Activated T-helper 2 cell treated with anti-CD3 and anti-CD28 coated beads, Interferon-gamma antibody, Interleukin-2, Interleukin-4, amounts not matched to agents 10 μg/mL and 5 μg/mL and 100 μg/mL, durations not matched to agents 14 hours and 24 hours and 36 hours (primary cell): ENCODE measurements at regions not wholly inside any gene's neighbourhood (a gene's known extent, or its start where the extent isn't known, plus 50 kb on each side); places are given as distances from the start of the nearest gene placed in this dataset.
"Not testable (repeated sequence)": the region's sequence is repeated elsewhere in the genome, so short reads cannot be mapped to it uniquely, and the experiment has no call there.

Experiments
- DNase-seq: peaks from one replicate; pipeline ENCODE4 v3.0.0; 2021; ENCODE audit warnings: low spot score
- H3K27ac Mint-ChIP-seq: one replicate; pipeline ENCODE4 v1.8.0; 2021; ENCODE audit warnings: mixed read lengths
- H3K27me3 Mint-ChIP-seq: one replicate; pipeline ENCODE4 v1.8.0; 2021; ENCODE audit warnings: low read depth, mixed read lengths
- H3K36me3 Mint-ChIP-seq: one replicate; pipeline ENCODE4 v1.8.0; 2021; ENCODE audit warnings: low read depth, mixed read lengths
- H3K4me1 Mint-ChIP-seq: one replicate; pipeline ENCODE4 v1.8.0; 2021; ENCODE audit warnings: low read depth, mixed read lengths
- H3K4me3 Mint-ChIP-seq: one replicate; pipeline ENCODE4 v1.8.0; 2021; ENCODE audit warnings: low read depth, mild to moderate bottlenecking, moderate library complexity, mixed read lengths
- H3K9me3 Mint-ChIP-seq: one replicate; pipeline ENCODE4 v1.8.0; 2021; ENCODE audit warnings: mixed read lengths
- intact Hi-C: fragments of 100-400 bp; cut with micrococcal nuclease; formaldehyde crosslinking; loops from one replicate; pipeline ENCODE4 v1.15.1; 2023

GRCh38 chrX:27404366-27404765 is 58.8 kb downstream of the PPP4R3C start:
- H3K27ac Mint-ChIP-seq: no peak overlapping the region

GRCh38 chrX:27399146-27399456 is 64.0 kb downstream of the PPP4R3C start:
- Mint-ChIP-seq H3K4me3 (no peak overlapping the region), H3K4me1 (no peaks in the 10 kb centered on the region), H3K27ac (no peak overlapping the region), H3K36me3 (no peaks in the 10 kb centered on the region), H3K27me3 (no peaks in the 10 kb centered on the region), H3K9me3 (no peaks in the 10 kb centered on the region)
- intact Hi-C loops: no loop called here
- DNase-seq: no peak

More at GRCh38 chrX:27404366-27404765, 58.8 kb downstream of the PPP4R3C start:
- H3K27me3 Mint-ChIP-seq: no peaks in the 10 kb centered on the region
- H3K9me3 Mint-ChIP-seq: peaks cover 3% of the 10 kb centered on the region
- DNase-seq: no peak
- H3K4me1 Mint-ChIP-seq: no peaks in the 10 kb centered on the region
- intact Hi-C loops: no loop called here
- no peaks in the 10 kb centered on the region for H3K36me3 Mint-ChIP-seq
- H3K4me3 Mint-ChIP-seq: no peak overlapping the region

- peaks cover 5% of the 10 kb centered on the region for H3K9me3 Mint-ChIP-seq
- no peaks in the 10 kb centered on the region for H3K36me3 Mint-ChIP-seq
- H3K4me3 Mint-ChIP-seq: no peak overlapping the region
- no peak for DNase-seq
- no peaks in the 10 kb centered on the region for H3K4me1 Mint-ChIP-seq
- H3K27me3 Mint-ChIP-seq: no peaks in the 10 kb centered on the region
- no peak overlapping the region for H3K27ac Mint-ChIP-seq
- intact Hi-C loops: no loop called here
These were observed 71.5 kb downstream of the PPP4R3C start for GRCh38 chrX:27391623-27392022.

GRCh38 chrX:27381419-27381818 is 81.7 kb downstream of the PPP4R3C start:
- intact Hi-C loops: no loop called here
- H3K4me1 Mint-ChIP-seq: no peaks in the 10 kb centered on the region
- H3K27me3 Mint-ChIP-seq: no peaks in the 10 kb centered on the region
- H3K36me3 Mint-ChIP-seq: no peaks in the 10 kb centered on the region
- H3K27ac Mint-ChIP-seq: no peak overlapping the region
- H3K4me3 Mint-ChIP-seq: no peak overlapping the region
- DNase-seq: no peak
- no peaks in the 10 kb centered on the region for H3K9me3 Mint-ChIP-seq

- no peaks in the 10 kb centered on the region for H3K4me1 Mint-ChIP-seq
- DNase-seq: no peak
- no peak overlapping the region for H3K4me3 Mint-ChIP-seq
- no peaks in the 10 kb centered on the region for H3K36me3 Mint-ChIP-seq
- no peaks in the 10 kb centered on the region for H3K9me3 Mint-ChIP-seq
- no peak overlapping the region for H3K27ac Mint-ChIP-seq
- H3K27me3 Mint-ChIP-seq: no peaks in the 10 kb centered on the region
- intact Hi-C loops: no loop called here
These were observed 82.8 kb downstream of the PPP4R3C start for GRCh38 chrX:27380163-27380845.

GRCh38 chrX:27354021-27354420 is 109.1 kb downstream of the PPP4R3C start:
- Mint-ChIP-seq H3K9me3 (no peaks in the 10 kb centered on the region), H3K27ac (no peak overlapping the region), H3K36me3 (no peaks in the 10 kb centered on the region), H3K4me1 (no peaks in the 10 kb centered on the region), H3K4me3 (no peak overlapping the region), H3K27me3 (no peaks in the 10 kb centered on the region)
- intact Hi-C loops: no loop called here
- DNase-seq: no peak

- Mint-ChIP-seq H3K27ac (no peak overlapping the region), H3K4me1 (no peaks in the 10 kb centered on the region), H3K9me3 (no peaks in the 10 kb centered on the region), H3K4me3 (no peak overlapping the region), H3K36me3 (no peaks in the 10 kb centered on the region), H3K27me3 (no peaks in the 10 kb centered on the region)
- no peak for DNase-seq
- intact Hi-C loops: no loop called here
These were observed 112.7 kb downstream of the PPP4R3C start for GRCh38 chrX:27350476-27350875.

- H3K27ac Mint-ChIP-seq: no peak overlapping the region
- H3K27me3 Mint-ChIP-seq: no peaks in the 10 kb centered on the region
- intact Hi-C loops: loop anchor here (5.0 kb wide), 1 partner anchor 684 kb away; no protein-coding TSS in a partner anchor
- H3K36me3 Mint-ChIP-seq: no peaks in the 10 kb centered on the region
- peak; percentile 9 for DNase-seq
- no peak overlapping the region for H3K4me3 Mint-ChIP-seq
- no peaks in the 10 kb centered on the region for H3K9me3 Mint-ChIP-seq
- no peaks in the 10 kb centered on the region for H3K4me1 Mint-ChIP-seq
These were observed 126.6 kb downstream of the PPP4R3C start for GRCh38 chrX:27336466-27337091.

GRCh38 chrX:27321632-27322031 is 141.5 kb downstream of the PPP4R3C start:
- H3K27me3 Mint-ChIP-seq: no peaks in the 10 kb centered on the region
- no peak overlapping the region for H3K27ac Mint-ChIP-seq
- H3K4me1 Mint-ChIP-seq: no peaks in the 10 kb centered on the region
- H3K9me3 Mint-ChIP-seq: no peaks in the 10 kb centered on the region
- H3K36me3 Mint-ChIP-seq: no peaks in the 10 kb centered on the region
- intact Hi-C loops: no loop called here
- H3K4me3 Mint-ChIP-seq: no peak overlapping the region
- DNase-seq: no peak

- intact Hi-C loops: no loop called here
- no peaks in the 10 kb centered on the region for H3K36me3 Mint-ChIP-seq
- H3K27ac Mint-ChIP-seq: no peak overlapping the region
- H3K4me3 Mint-ChIP-seq: no peak overlapping the region
- H3K9me3 Mint-ChIP-seq: no peaks in the 10 kb centered on the region
- H3K4me1 Mint-ChIP-seq: no peaks in the 10 kb centered on the region
- no peak for DNase-seq
- H3K27me3 Mint-ChIP-seq: no peaks in the 10 kb centered on the region
These were observed 153.7 kb downstream of the PPP4R3C start for GRCh38 chrX:27309406-27309805.

GRCh38 chrX:27307546-27307945 is 155.6 kb downstream of the PPP4R3C start:
- peaks cover under 1% of the 10 kb centered on the region for H3K9me3 Mint-ChIP-seq
- no peak overlapping the region for H3K4me3 Mint-ChIP-seq
- H3K4me1 Mint-ChIP-seq: no peaks in the 10 kb centered on the region
- no peak for DNase-seq
- H3K27me3 Mint-ChIP-seq: no peaks in the 10 kb centered on the region
- intact Hi-C loops: no loop called here
- H3K36me3 Mint-ChIP-seq: no peaks in the 10 kb centered on the region
- no peak overlapping the region for H3K27ac Mint-ChIP-seq

GRCh38 chrX:27292552-27292951 is 170.6 kb downstream of the PPP4R3C start:
- H3K4me3 Mint-ChIP-seq, H3K36me3 Mint-ChIP-seq, H3K4me1 Mint-ChIP-seq, H3K9me3 Mint-ChIP-seq, DNase-seq, H3K27ac Mint-ChIP-seq, H3K27me3 Mint-ChIP-seq, intact Hi-C loops: not testable (repeated sequence)

- intact Hi-C loops: no loop called here
- Mint-ChIP-seq H3K4me1 (no peaks in the 10 kb centered on the region), H3K36me3 (no peaks in the 10 kb centered on the region), H3K27ac (no peak overlapping the region), H3K4me3 (no peak overlapping the region), H3K9me3 (peaks cover 4% of the 10 kb centered on the region), H3K27me3 (no peaks in the 10 kb centered on the region)
- no peak for DNase-seq
These were observed 186.4 kb downstream of the PPP4R3C start for GRCh38 chrX:27276751-27277150.
